H1 (cell line): ENCODE measurements at regions not wholly inside any gene's neighbourhood (a gene's known extent, or its start where the extent isn't known, plus 50 kb on each side); places are given as distances from the start of the nearest gene placed in this dataset.

Experiments
- CTCF ChIP-seq, 3 experiments: IDR thresholded peaks; 1 replicate in 2 of 3; 2 replicates in 1 of 3; pipeline versions ENCODE4 v1.5.1 to v1.6.1; 2011; ENCODE audit warnings: low read length in 3 of 3, mild to moderate bottlenecking in 3 of 3, inconsistent platforms in 2 of 3, low read depth in 1 of 3, moderate library complexity in 1 of 3; ENCODE audit not compliant: insufficient read depth in 1 of 3; ENCODE audit errors: control extremely low read depth in 1 of 3
- POLR2A ChIP-seq, 2 experiments: IDR thresholded peaks; 1 replicate in 1 of 2; 2 replicates in 1 of 2; pipeline ENCODE4 v1.6.1; 2011; ENCODE audit warnings: low read depth in 2 of 2, low read length in 2 of 2, mild to moderate bottlenecking in 2 of 2; ENCODE audit errors: control extremely low read depth in 1 of 2
- RFX5 ChIP-seq: IDR thresholded peaks from 2 replicates; pipeline ENCODE4 v1.6.1; 2011; ENCODE audit warnings: low read depth, low read length, improper control_type of control experiment, borderline replicate concordance

- TF ChIP-seq CTCF (IDR thresholded peaks at IDR 0.05; ENCODE audit: control extremely low read depth in 1 of 3, insufficient read depth in 1 of 3, low read depth in 1 of 3, low read length in 3 of 3), result no peak
- no peak for TF ChIP-seq POLR2A (IDR thresholded peaks at IDR 0.05; ENCODE audit: control extremely low read depth in 1 of 2, low read depth in 2 of 2, low read length in 2 of 2)
- TF ChIP-seq RFX5, result no peak
These were observed 807.8 kb upstream of the ACVR2A start for GRCh38 chr2:147037048-147037447.
